AG04449 (cell line): ENCODE measurements at regions not wholly inside any gene's neighbourhood (a gene's known extent, or its start where the extent isn't known, plus 50 kb on each side); places are given as distances from the start of the nearest gene placed in this dataset.

Source experiments
- CTCF ChIA-PET: fragments of 350-600 bp; formaldehyde crosslinking; extraction: SDS; loops from one replicate; lab custom pipeline; 2021; ENCODE audit warnings: antibody characterized with exemption; lab: Yijun Ruan, JAX
- POLR2A ChIA-PET: fragments of 400-600, 350-600 bp; formaldehyde crosslinking; extraction: SDS; loops from one replicate; lab custom pipeline; 2020; ENCODE audit warnings: antibody characterized with exemption, inconsistent platforms; lab: Yijun Ruan, JAX
- DNase-seq: peaks from one replicate; pipeline ENCODE4 v3.0.0-alpha.2; 2010; ENCODE audit warnings: low read depth, low spot score
- H3K4me3 ChIP-seq: 2 replicates; pipeline ENCODE4 v1.5.1; 2011; ENCODE audit warnings: low read depth, mild to moderate bottlenecking, control low read depth, low read length
- CTCF ChIP-seq: IDR thresholded peaks from one replicate; pipeline ENCODE4 v1.5.1; 2011; ENCODE audit warnings: mild to moderate bottlenecking, moderate library complexity, low read length, control low read depth, inconsistent platforms; ENCODE audit not compliant: insufficient read depth; ENCODE audit errors: missing control alignments

DNA sequence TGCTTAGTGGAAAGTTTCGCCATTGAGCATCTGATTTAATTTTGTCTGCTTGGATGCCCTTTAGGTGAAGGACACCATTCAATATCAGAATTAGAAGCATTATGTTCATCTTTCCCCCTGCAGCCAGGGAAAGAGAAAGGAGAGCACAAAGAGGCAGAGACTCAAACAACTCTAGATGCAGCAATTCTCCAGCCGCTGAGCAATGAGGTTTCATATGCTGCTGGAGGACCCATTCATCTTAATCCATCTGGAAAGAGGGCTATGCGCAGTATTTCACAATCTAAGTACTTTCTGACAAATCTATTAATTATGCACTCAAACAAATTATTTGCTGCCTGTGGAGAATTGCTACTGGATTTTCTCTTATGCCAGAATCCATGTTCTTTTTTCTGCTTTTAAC lies 527.0 kb upstream of the TUSC1 start:
- TF ChIP-seq CTCF: no peak
- CTCF ChIA-PET: no interaction called here
- POLR2A ChIA-PET: no interaction called here
- DNase-seq: no peak
- H3K4me3 ChIP-seq: no peak overlapping the region

DNA sequence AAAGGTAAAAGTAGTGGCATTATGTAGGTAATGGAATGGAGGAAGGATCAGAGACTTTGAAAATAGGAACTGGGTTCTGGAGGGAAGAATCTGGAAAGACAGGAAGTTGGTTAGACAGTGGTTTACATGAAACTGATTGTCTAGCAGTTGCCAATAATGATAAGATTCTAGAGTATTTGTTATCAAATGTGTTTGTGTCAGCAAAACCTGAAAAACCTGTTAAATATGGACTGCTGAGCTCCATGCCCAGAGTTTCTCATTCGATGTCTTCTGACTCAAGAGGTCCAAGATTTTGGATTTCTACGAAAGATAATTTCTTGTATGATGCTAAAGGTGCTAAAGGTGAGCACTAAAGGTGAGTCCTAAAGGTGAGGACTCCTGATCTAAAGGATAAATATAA lies 515.0 kb upstream of the TUSC1 start:
- ChIA-PET POLR2A (no interaction called here), CTCF (interaction anchor here (0.6 kb wide), 1 partner anchor 14 kb away, joined by 3 read pairs; no protein-coding TSS in a partner anchor)
- TF ChIP-seq CTCF: no peak

DNA sequence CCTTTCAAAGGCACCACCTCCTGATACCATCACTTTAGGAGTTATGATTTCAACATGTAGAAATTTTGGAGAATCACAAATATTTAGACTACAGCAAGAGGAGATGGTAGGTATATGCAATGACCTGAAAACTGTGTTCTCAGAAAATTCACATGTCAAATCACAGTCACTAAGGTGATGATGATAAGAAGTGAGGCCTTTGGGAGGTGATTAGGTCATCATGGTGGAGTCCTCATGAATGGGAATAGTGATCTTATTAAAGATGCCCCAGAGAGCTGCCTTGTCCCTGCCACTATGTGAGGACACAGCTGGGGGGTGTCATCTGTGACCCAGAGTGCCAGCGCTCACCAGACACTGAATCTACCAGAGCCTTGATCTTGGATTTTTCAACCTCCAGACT lies 513.5 kb upstream of the TUSC1 start:
- CTCF ChIA-PET: no interaction called here
- TF ChIP-seq CTCF: no peak
- POLR2A ChIA-PET: no interaction called here
- DNase-seq: no peak
- no peak overlapping the region for H3K4me3 ChIP-seq

More for the DNA sequence above, 515.0 kb upstream of the TUSC1 start:
- no peak for DNase-seq
- no peak overlapping the region for H3K4me3 ChIP-seq

- H3K4me3 ChIP-seq: no peak overlapping the region
- CTCF ChIA-PET: no interaction called here
- no peak for TF ChIP-seq CTCF
- POLR2A ChIA-PET: no interaction called here
- DNase-seq: no peak
Observed at GRCh38 chr9:26181836-26182235, 503.6 kb upstream of the TUSC1 start.

DNA sequence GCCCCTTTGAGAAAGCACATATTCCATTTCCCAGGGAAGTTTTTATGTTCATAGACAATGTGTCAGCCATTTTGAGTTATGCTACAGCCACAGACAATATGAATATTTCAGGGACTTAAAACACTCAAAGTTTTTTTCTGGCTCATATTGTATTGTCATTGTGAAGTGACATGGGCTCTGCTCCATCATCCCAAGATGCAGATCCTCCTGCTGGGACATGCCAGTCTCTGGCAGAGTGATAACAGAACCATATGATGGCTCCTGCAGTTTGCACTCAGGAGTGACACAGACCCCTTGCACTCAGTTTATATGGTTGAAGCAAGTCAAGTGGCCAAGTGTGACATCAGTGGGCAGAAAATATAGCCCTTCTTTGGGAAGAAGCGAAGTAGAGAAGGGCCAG lies 498.4 kb upstream of the TUSC1 start:
- TF ChIP-seq CTCF: no peak
- ChIA-PET CTCF (no interaction called here), POLR2A (no interaction called here)
- no peak for DNase-seq
- no peak overlapping the region for H3K4me3 ChIP-seq

GRCh38 chr9:26175264-26175663 lies 497.0 kb upstream of the TUSC1 start:
- no peak overlapping the region for H3K4me3 ChIP-seq
- no peak for TF ChIP-seq CTCF
- DNase-seq: peak; percentile 52
- ChIA-PET POLR2A (no interaction called here), CTCF (no interaction called here)
